ENCODE measurements at regions not wholly inside any gene's neighbourhood (a gene's known extent, or its start where the extent isn't known, plus 50 kb on each side); places are given as distances from the start of the nearest gene placed in this dataset.

DNA sequence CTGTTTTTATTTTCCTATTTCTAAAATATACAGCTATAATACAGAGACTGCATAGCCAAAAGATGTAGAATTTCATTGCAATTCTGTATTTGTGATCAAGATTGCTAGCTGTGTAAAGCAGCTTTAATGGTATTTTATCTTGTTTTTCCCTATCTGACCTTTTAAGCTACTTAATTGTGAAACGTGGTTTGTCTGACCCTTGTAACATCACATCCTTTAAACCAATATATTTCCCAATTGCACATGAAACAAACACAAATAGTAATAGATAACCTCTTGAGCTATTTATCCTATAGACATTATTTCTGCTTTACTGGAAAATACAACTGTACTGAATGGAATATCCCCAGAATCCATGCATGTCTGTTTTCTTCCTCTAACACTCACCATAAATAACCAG, 112.2 kb upstream of the PLPPR4 start:
- Histone ChIP-seq H3K4me1 (ENCODE audit: control insufficient read depth, extremely low read depth, insufficient read depth, low read length) (no peaks in the 10 kb centered on the region), H3K9me3 (ENCODE audit: control insufficient read depth, low read depth, low read length) (no peaks in the 10 kb centered on the region), H3K27ac (ENCODE audit: control insufficient read depth, insufficient read depth, low read length) (no peak overlapping the region), H3K79me2 (ENCODE audit: control insufficient read depth, insufficient read depth, low read length) (no peaks in the 10 kb centered on the region), H2AFZ (ENCODE audit: control insufficient read depth, low read length) (no peak overlapping the region), H3K9me1 (ENCODE audit: control insufficient read depth, extremely low read depth, insufficient read depth, low read length) (no peaks in the 10 kb centered on the region), H3K36me3 (ENCODE audit: control insufficient read depth in 2 of 2, extremely low read depth in 1 of 2, insufficient read depth in 2 of 2, low read length in 2 of 2) (no peaks in the 10 kb centered on the region), H3K27me3 (ENCODE audit: control insufficient read depth, extremely low read depth, insufficient read depth, low read length) (no peaks in the 10 kb centered on the region), H4K20me1 (ENCODE audit: control insufficient read depth, extremely low read depth, insufficient read depth, low read length) (no peaks in the 10 kb centered on the region), H3K4me3 (ENCODE audit: control insufficient read depth in 2 of 3, extremely low read depth in 1 of 3, insufficient read depth in 2 of 3, low read depth in 1 of 3, low read length in 3 of 3) (no peak overlapping the region), H3K9ac (ENCODE audit: control insufficient read depth, extremely low read depth, insufficient read depth, low read length) (no peak overlapping the region), H3K4me2 (ENCODE audit: control insufficient read depth, extremely low read depth, insufficient read depth, low read depth, low read length) (no peak overlapping the region)
- DNase-seq (ENCODE audit: low read depth, low spot score) (no peak), FAIRE-seq (no peak)
- dilution Hi-C loops (cut with MboI; ENCODE audit: extremely low pct_ligation_motif_present, low sequenced_read_pairs) = no loop called here
- TF ChIP-seq, protein P1, sequence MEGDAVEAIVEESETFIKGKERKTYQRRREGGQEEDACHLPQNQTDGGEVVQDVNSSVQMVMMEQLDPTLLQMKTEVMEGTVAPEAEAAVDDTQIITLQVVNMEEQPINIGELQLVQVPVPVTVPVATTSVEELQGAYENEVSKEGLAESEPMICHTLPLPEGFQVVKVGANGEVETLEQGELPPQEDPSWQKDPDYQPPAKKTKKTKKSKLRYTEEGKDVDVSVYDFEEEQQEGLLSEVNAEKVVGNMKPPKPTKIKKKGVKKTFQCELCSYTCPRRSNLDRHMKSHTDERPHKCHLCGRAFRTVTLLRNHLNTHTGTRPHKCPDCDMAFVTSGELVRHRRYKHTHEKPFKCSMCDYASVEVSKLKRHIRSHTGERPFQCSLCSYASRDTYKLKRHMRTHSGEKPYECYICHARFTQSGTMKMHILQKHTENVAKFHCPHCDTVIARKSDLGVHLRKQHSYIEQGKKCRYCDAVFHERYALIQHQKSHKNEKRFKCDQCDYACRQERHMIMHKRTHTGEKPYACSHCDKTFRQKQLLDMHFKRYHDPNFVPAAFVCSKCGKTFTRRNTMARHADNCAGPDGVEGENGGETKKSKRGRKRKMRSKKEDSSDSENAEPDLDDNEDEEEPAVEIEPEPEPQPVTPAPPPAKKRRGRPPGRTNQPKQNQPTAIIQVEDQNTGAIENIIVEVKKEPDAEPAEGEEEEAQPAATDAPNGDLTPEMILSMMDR (optimal IDR thresholded peaks at IDR 0.05 in 1 of 3, IDR thresholded peaks at IDR 0.05 in 1 of 3, conservative IDR thresholded peaks at IDR 0.05 in 1 of 3; ENCODE audit: extremely low read depth in 1 of 3, insufficient read depth in 2 of 3, low read length in 3 of 3) = no peak
- no peak for TF ChIP-seq EZH2 (IDR thresholded peaks at IDR 0.05; ENCODE audit: low read length)

DNA sequence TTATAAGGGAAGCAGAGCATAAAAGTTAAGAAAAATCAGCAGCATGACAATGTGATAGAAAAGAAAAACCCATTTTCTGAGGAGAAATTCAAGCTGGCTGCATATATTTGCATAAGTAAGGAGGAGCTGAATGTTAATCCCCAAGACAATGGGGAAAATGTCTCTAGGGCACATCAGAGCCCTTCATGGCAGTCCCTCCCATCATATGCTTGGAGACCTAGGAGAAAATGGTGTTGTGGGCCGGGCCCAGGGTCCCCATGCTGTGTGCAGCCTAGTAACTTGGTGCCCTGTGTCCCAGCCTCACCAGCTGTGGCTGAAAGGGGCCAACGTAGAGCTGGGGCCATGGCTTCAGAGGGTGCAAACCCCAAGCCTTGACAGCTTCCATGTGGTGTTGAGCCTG, 100.6 kb upstream of the PLPPR4 start:
- dilution Hi-C loops (cut with MboI; ENCODE audit: extremely low pct_ligation_motif_present, low sequenced_read_pairs) = no loop called here
- H3K9me1 ChIP-seq (ENCODE audit: control insufficient read depth, extremely low read depth, insufficient read depth, low read length) = no peaks in the 10 kb centered on the region
- no peaks in the 10 kb centered on the region for H3K36me3 ChIP-seq (ENCODE audit: control insufficient read depth in 2 of 2, extremely low read depth in 1 of 2, insufficient read depth in 2 of 2, low read length in 2 of 2)
- H3K4me3 ChIP-seq (ENCODE audit: control insufficient read depth in 2 of 3, extremely low read depth in 1 of 3, insufficient read depth in 2 of 3, low read depth in 1 of 3, low read length in 3 of 3) = no peak overlapping the region
- TF ChIP-seq, protein P1 (optimal IDR thresholded peaks at IDR 0.05 in 1 of 3, IDR thresholded peaks at IDR 0.05 in 1 of 3, conservative IDR thresholded peaks at IDR 0.05 in 1 of 3; ENCODE audit: extremely low read depth in 1 of 3, insufficient read depth in 2 of 3, low read length in 3 of 3) = no peak
- TF ChIP-seq EZH2 (IDR thresholded peaks at IDR 0.05; ENCODE audit: low read length) = no peak
- H3K4me2 ChIP-seq (ENCODE audit: control insufficient read depth, extremely low read depth, insufficient read depth, low read depth, low read length) = no peak overlapping the region
- H3K4me1 ChIP-seq (ENCODE audit: control insufficient read depth, extremely low read depth, insufficient read depth, low read length) = no peaks in the 10 kb centered on the region
- H3K27ac ChIP-seq (ENCODE audit: control insufficient read depth, insufficient read depth, low read length) = no peak overlapping the region
- H3K9ac ChIP-seq (ENCODE audit: control insufficient read depth, extremely low read depth, insufficient read depth, low read length) = no peak overlapping the region
- DNase-seq (ENCODE audit: low read depth, low spot score) (no peak), FAIRE-seq (no peak)
- no peaks in the 10 kb centered on the region for H3K27me3 ChIP-seq (ENCODE audit: control insufficient read depth, extremely low read depth, insufficient read depth, low read length)
- no peaks in the 10 kb centered on the region for H4K20me1 ChIP-seq (ENCODE audit: control insufficient read depth, extremely low read depth, insufficient read depth, low read length)
- no peaks in the 10 kb centered on the region for H3K79me2 ChIP-seq (ENCODE audit: control insufficient read depth, insufficient read depth, low read length)
- H2AFZ ChIP-seq (ENCODE audit: control insufficient read depth, low read length) = no peak overlapping the region
- H3K9me3 ChIP-seq (ENCODE audit: control insufficient read depth, low read depth, low read length) = no peaks in the 10 kb centered on the region
